ENCODE measurements at regions not wholly inside any gene's neighbourhood (a gene's known extent, or its start where the extent isn't known, plus 50 kb on each side); places are given as distances from the start of the nearest gene placed in this dataset.
"Not testable (repeated sequence)": the region's sequence is repeated elsewhere in the genome, so short reads cannot be mapped to it uniquely, and the experiment has no call there.

- DNase-seq (ENCODE audit: low spot score): no peak
- in situ Hi-C loops (cut with HindIII; ENCODE audit: low sequenced_read_pairs): no loop called here
Observed at GRCh38 chr2:199057936-199058335, 399.8 kb downstream of the SATB2 start.

- no peak for DNase-seq (ENCODE audit: low spot score)
- in situ Hi-C loops (cut with HindIII; ENCODE audit: low sequenced_read_pairs): no loop called here
Observed at GRCh38 chr2:199055336-199055735, 402.4 kb downstream of the SATB2 start.

- no peak for DNase-seq (ENCODE audit: low spot score)
Observed at GRCh38 chr2:199042660-199043379, 414.9 kb downstream of the SATB2 start.

DNA sequence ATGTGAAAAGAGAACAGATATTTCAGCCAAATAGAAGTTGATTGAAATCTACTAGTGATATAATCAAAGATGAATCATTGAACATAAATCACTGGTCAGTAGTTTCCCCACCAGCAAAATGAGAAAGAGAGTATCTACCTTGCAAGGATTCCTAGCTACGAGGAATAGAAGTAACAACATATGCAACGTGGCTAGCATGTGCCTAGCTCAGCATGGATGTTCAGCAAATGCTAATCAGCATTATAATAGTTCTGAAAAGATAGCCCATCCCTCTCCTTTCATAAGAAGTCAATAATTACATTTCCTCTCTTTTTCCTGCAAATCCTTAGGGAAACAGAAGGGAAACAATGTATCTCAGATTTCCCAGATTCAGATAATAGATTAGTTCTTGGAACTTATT lies 417.2 kb downstream of the SATB2 start:
- no peak for DNase-seq (ENCODE audit: low spot score)
- in situ Hi-C loops (cut with HindIII; ENCODE audit: low sequenced_read_pairs): no loop called here

More at GRCh38 chr2:199042660-199043379, 414.9 kb downstream of the SATB2 start:
- in situ Hi-C loops (cut with HindIII; ENCODE audit: low sequenced_read_pairs): no loop called here

DNA sequence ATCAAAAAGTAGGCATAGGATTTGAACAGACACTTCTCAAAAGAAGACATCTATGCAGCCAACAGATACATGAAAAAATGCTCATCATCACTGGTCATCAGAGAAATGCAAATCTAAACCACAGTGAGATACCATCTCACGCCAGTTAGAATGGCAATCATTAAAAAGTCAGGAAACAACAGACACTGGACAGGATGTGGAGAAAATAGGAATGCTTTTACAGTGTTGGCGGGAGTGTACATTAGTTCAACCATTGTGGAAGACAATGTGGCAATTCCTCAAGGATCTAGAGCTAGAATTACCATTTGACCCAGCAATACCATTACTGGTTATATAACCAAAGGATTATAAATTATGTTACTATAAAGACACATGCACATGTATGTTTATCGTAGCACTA lies 424.0 kb downstream of the SATB2 start:
- DNase-seq (ENCODE audit: low spot score); in situ Hi-C loops (cut with HindIII; ENCODE audit: low sequenced_read_pairs): not testable (repeated sequence)

GRCh38 chr2:199025146-199025545 lies 432.6 kb downstream of the SATB2 start:
- in situ Hi-C loops (cut with HindIII; ENCODE audit: low sequenced_read_pairs): no loop called here
- no peak for DNase-seq (ENCODE audit: low spot score)

GRCh38 chr2:199024224-199024623 lies 433.5 kb downstream of the SATB2 start:
- DNase-seq (ENCODE audit: low spot score): no peak

GRCh38 chr2:199019898-199020507 lies 437.7 kb downstream of the SATB2 start:
- in situ Hi-C loops (cut with HindIII; ENCODE audit: low sequenced_read_pairs): no loop called here
- DNase-seq (ENCODE audit: low spot score): no peak

More at GRCh38 chr2:199024224-199024623, 433.5 kb downstream of the SATB2 start:
- in situ Hi-C loops (cut with HindIII; ENCODE audit: low sequenced_read_pairs): no loop called here

DNA sequence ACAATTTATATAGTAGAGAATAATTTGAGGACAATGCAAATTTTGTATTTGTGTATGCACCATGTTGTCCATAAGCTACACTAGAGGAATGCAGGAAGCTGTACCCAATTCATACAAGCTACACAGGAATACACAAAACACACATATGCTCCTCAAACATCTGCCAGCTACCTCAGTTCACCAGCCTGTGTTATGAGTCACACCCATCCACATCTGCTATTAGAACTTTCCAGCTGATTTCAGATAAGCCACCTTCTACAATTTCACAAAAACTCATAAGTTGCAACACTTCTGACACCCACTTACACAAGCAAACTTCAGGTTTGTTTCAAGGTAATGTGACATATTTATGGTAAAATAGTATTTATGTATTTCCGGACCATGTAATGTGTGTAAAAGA lies 438.9 kb downstream of the SATB2 start:
- DNase-seq (ENCODE audit: low spot score): no peak
- in situ Hi-C loops (cut with HindIII; ENCODE audit: low sequenced_read_pairs): no loop called here

DNA sequence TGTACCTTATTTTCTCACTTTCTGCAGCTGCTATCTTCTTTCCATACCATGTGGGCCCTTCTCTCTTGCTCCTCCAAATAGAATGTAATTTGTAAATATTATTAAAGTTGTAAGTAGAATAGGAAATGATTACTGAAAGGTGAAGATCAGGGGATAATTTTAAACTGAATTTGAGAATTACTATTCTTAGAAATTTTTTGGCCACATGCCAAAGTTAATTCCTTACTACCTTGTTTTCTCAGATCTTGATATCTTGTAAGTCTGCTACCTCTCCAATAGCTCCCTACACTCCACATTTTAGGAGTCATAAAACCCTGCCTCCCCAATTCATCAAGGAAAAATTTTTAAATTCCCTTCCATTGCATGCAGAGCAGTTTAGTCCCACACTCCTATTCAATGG lies 442.7 kb downstream of the SATB2 start:
- no peak for DNase-seq (ENCODE audit: low spot score)
- in situ Hi-C loops (cut with HindIII; ENCODE audit: low sequenced_read_pairs): no loop called here

GRCh38 chr2:199014226-199014625 lies 443.5 kb downstream of the SATB2 start:
- in situ Hi-C loops (cut with HindIII; ENCODE audit: low sequenced_read_pairs): no loop called here

GRCh38 chr2:199011908-199012307 lies 445.8 kb downstream of the SATB2 start:
- in situ Hi-C loops (cut with HindIII; ENCODE audit: low sequenced_read_pairs): no loop called here

More at GRCh38 chr2:199014226-199014625, 443.5 kb downstream of the SATB2 start:
- no peak for DNase-seq (ENCODE audit: low spot score)

GRCh38 chr2:198994678-198995077 lies 463.1 kb downstream of the SATB2 start:
- no peak for DNase-seq (ENCODE audit: low spot score)
- in situ Hi-C loops (cut with HindIII; ENCODE audit: low sequenced_read_pairs): no loop called here

More at GRCh38 chr2:199011908-199012307, 445.8 kb downstream of the SATB2 start:
- DNase-seq (ENCODE audit: low spot score): no peak

DNA sequence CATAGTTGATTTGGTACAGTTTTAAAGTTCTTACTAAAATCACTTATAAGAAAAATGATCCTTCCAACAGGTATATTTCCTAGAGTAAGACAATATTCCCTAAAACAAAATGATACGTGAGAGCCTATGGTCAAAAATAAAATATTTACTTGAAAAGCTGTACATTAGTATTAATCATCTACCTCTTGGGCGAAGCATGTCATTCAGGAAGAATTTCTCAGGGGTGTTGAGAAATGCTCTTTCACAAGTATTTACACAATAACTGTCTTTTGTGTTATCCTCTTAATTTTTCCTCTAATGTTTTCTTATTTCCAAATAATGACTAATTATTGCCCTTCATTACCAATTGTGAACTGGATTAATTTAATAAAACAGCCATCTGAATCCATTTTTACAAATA lies 466.3 kb downstream of the SATB2 start:
- DNase-seq (ENCODE audit: low spot score): no peak
- in situ Hi-C loops (cut with HindIII; ENCODE audit: low sequenced_read_pairs): no loop called here

DNA sequence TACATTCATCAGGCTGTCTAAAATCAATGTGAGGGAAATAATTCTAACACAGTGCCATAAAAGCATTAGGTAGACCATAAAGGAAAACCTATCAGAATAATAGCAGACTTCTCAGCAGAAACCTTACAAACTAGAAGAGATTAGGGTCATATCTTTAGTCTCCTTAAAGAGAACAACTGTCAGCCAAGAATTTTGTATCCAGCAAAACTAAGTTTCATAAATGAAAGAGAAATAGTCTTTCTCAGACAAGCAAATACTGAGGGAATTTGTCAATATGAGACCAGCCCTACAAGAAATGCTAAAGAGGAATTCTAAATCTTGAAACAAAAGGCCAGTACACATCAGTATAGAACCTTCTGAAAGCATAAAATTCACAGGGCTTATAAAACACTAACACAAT lies 482.0 kb downstream of the SATB2 start:
- in situ Hi-C loops (cut with HindIII; ENCODE audit: low sequenced_read_pairs): no loop called here
- no peak for DNase-seq (ENCODE audit: low spot score)

DNA sequence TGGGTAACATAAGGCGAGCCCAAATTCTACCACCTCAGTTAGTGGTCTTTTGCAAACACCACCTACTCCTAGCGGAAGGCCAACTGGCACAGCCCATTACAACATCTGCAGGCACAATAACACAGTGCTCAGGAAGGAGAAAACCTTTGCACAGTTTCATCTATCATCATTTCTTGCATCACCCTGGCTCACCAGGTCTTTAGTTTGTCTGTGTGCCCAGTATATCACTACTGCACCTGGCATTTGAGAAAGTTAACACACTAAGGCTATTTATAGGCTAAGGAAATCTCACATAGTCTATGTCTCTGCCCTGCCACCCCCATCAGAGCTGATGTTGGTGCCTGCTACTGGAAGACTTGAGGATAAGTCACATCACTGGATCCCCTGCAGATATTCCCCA lies 484.0 kb downstream of the SATB2 start:
- in situ Hi-C loops (cut with HindIII; ENCODE audit: low sequenced_read_pairs): no loop called here

DNA sequence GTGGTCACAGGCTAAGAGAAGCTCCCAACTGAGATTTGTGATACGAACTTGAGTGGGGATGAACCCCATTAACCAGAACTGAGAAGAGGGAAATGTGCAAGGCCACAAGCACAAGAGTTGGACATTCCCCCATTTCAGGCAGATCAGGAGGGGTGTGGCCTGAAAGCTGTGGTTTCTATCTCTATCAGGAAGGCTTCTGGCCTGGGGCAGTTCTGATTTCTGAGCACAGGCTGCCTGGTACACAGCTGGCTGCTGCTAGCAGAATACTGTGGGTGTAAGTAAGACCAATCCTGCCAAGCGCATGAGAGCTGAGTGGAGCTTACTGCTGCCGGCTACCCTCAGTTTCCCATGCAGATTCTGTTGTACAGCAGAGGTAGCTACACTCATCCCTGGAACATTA lies 484.6 kb downstream of the SATB2 start:
- in situ Hi-C loops (cut with HindIII; ENCODE audit: low sequenced_read_pairs): no loop called here
- no peak for DNase-seq (ENCODE audit: low spot score)

More for the DNA sequence above, 484.0 kb downstream of the SATB2 start:
- no peak for DNase-seq (ENCODE audit: low spot score)

DNA sequence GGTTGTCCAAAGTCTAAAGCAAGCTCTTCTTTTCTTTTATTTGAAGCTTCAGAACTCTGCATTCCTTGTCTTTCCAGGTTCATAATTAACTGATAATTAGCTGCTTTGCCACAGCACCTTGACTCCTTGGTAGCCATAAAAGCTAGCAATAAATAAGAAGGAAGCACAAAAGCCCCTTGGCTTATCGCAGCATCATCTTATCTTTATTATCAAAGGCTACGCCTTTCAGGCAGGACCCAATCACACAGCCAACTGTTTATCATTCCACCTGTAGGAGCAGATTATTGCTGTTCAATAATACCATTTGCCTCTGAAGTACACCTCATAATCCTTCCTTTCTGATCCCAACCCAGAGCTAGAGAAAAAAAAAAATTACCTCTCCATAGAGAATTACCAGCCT lies 489.2 kb downstream of the SATB2 start:
- in situ Hi-C loops (cut with HindIII; ENCODE audit: low sequenced_read_pairs): no loop called here

GRCh38 chr2:198966269-198966668 lies 491.5 kb downstream of the SATB2 start:
- DNase-seq (ENCODE audit: low spot score): no peak
- in situ Hi-C loops (cut with HindIII; ENCODE audit: low sequenced_read_pairs): no loop called here

More for the DNA sequence above, 489.2 kb downstream of the SATB2 start:
- DNase-seq (ENCODE audit: low spot score): no peak

DNA sequence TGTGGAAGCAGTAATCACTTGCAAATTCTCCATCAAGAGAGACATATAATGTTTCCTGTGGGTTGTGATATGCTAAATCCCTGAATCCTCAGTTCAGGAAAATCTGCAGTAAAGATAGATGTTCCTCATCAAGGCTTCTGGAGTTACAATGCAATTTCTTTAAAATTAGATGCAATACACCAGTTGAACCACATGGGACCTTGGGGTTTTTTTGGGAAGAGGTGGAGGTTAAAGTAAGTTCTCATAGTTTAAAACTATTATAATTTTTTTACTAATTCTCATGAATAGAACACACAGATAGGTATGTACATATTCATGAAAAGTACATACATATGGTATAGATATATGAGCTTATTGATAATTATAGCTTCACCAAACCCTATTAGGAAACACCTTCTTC lies 496.2 kb downstream of the SATB2 start:
- no peak for DNase-seq (ENCODE audit: low spot score)
- in situ Hi-C loops (cut with HindIII; ENCODE audit: low sequenced_read_pairs): no loop called here

GRCh38 chr2:198957181-198957580 lies 500.6 kb downstream of the SATB2 start:
- no peak for DNase-seq (ENCODE audit: low spot score)
- in situ Hi-C loops (cut with HindIII; ENCODE audit: low sequenced_read_pairs): no loop called here
